ENCODE measurements at regions not wholly inside any gene's neighbourhood (a gene's known extent, or its start where the extent isn't known, plus 50 kb on each side); places are given as distances from the start of the nearest gene placed in this dataset.

DNA sequence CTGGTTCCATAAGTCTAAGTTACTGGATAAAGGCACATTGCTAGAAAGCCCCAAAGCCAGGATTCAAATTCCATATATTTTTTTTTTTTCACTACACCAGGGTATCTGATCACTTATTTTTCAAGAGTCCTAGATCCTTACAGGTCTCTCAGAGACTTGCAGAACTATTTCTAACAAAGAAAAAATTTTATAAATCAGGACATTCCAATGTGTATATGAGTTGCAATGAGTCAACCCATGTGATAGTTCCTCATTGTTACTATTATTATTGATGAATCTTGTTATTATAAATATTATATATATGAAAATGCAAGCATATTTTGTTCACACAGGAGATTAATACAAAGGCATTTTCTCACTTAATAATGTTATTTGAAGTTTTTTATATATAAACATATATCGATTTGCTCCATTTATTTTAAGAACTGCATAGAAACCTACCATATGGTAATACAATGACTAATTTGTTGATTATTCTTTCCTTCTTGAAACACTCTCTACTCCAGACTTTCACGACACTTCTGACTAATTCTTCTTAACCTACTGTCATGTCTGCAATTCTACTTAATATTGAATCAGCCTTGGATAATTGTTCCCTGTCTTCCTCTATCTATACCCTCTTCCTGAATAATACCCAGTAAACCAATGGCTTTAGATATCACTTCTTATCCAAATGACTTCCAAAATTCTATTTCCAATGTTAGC, 968.4 kb upstream of the NRXN1 start:
- Mint-ChIP-seq H3K27me3 (ENCODE audit: insufficient read depth) (no peaks in the 10 kb centered on the region), H3K27ac (no peak overlapping the region), H3K36me3 (ENCODE audit: low read depth) (no peaks in the 10 kb centered on the region), H3K4me1 (peaks cover 1% of the 10 kb centered on the region), H3K9me3 (no peaks in the 10 kb centered on the region), H3K4me3 (no peak overlapping the region)
- DNase-seq: no peak
- 87 to 100% methylated on average over 1 of the region's 2 CpGs for WGBS, 2 experiments (ENCODE audit: insufficient coverage in 1 of 2, insufficient read length in 1 of 2)
- H3K27me3 ChIP-seq (ENCODE audit: control insufficient read depth, insufficient read depth, low read length, poor library complexity, severe bottlenecking): no peaks in the 10 kb centered on the region
- no peaks in the 10 kb centered on the region for H3K36me3 ChIP-seq (ENCODE audit: control insufficient read depth, insufficient read depth, low read length)
- H3K27ac ChIP-seq (ENCODE audit: low read depth, low read length): no peak overlapping the region
- TF ChIP-seq, protein P1, sequence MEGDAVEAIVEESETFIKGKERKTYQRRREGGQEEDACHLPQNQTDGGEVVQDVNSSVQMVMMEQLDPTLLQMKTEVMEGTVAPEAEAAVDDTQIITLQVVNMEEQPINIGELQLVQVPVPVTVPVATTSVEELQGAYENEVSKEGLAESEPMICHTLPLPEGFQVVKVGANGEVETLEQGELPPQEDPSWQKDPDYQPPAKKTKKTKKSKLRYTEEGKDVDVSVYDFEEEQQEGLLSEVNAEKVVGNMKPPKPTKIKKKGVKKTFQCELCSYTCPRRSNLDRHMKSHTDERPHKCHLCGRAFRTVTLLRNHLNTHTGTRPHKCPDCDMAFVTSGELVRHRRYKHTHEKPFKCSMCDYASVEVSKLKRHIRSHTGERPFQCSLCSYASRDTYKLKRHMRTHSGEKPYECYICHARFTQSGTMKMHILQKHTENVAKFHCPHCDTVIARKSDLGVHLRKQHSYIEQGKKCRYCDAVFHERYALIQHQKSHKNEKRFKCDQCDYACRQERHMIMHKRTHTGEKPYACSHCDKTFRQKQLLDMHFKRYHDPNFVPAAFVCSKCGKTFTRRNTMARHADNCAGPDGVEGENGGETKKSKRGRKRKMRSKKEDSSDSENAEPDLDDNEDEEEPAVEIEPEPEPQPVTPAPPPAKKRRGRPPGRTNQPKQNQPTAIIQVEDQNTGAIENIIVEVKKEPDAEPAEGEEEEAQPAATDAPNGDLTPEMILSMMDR (conservative IDR thresholded peaks at IDR 0.05): no peak
- H3K9me3 ChIP-seq (ENCODE audit: control insufficient read depth, low read length): no peaks in the 10 kb centered on the region
- H3K4me1 ChIP-seq (ENCODE audit: control insufficient read depth, insufficient read depth, low read length): no peaks in the 10 kb centered on the region
- H3K4me3 ChIP-seq (ENCODE audit: low read length): no peak overlapping the region
- no peak overlapping the region for H3K9ac ChIP-seq (ENCODE audit: extremely low read depth, low read length, poor library complexity, severe bottlenecking)

DNA sequence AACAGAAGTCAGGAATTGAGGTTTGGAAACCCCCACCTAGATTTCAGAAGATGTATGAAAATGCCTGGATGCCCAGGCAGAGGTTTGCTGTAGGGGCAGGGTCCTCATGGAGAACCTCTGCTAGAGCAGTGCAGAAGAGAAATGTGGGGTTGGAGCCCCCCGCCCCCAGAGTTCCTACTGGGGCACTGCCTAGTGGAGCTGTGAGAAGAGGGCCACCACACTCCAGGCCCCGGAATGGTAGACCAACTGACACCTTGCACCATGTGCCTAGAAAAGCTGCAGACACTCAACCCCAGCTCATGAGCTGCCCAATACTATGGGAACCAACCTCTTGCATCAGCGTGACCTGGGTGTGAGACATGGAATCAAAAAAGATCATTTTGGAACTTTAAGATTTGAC, 967.0 kb upstream of the NRXN1 start:
- no peaks in the 10 kb centered on the region for H3K36me3 ChIP-seq (ENCODE audit: control insufficient read depth, insufficient read depth, low read length)
- no peaks in the 10 kb centered on the region for H3K4me1 ChIP-seq (ENCODE audit: control insufficient read depth, insufficient read depth, low read length)
- WGBS, 2 experiments (ENCODE audit: insufficient coverage in 1 of 2, insufficient read length in 1 of 2): 92 to 100% methylated on average over 1 to 3 of the region's 3 CpGs
- TF ChIP-seq, protein P1 (conservative IDR thresholded peaks at IDR 0.05): no peak
- DNase-seq: no peak
- no peaks in the 10 kb centered on the region for H3K9me3 ChIP-seq (ENCODE audit: control insufficient read depth, low read length)
- no peak overlapping the region for H3K27ac ChIP-seq (ENCODE audit: low read depth, low read length)
- no peak overlapping the region for H3K4me3 ChIP-seq (ENCODE audit: low read length)
- H3K9ac ChIP-seq (ENCODE audit: extremely low read depth, low read length, poor library complexity, severe bottlenecking): no peak overlapping the region
- H3K27ac Mint-ChIP-seq: no peak overlapping the region
- no peaks in the 10 kb centered on the region for H3K27me3 ChIP-seq (ENCODE audit: control insufficient read depth, insufficient read depth, low read length, poor library complexity, severe bottlenecking)
- no peak overlapping the region for H3K4me3 Mint-ChIP-seq
- H3K4me1 Mint-ChIP-seq: no peaks in the 10 kb centered on the region
- no peaks in the 10 kb centered on the region for H3K27me3 Mint-ChIP-seq (ENCODE audit: insufficient read depth)
- no peaks in the 10 kb centered on the region for H3K36me3 Mint-ChIP-seq (ENCODE audit: low read depth)
- no peaks in the 10 kb centered on the region for H3K9me3 Mint-ChIP-seq

DNA sequence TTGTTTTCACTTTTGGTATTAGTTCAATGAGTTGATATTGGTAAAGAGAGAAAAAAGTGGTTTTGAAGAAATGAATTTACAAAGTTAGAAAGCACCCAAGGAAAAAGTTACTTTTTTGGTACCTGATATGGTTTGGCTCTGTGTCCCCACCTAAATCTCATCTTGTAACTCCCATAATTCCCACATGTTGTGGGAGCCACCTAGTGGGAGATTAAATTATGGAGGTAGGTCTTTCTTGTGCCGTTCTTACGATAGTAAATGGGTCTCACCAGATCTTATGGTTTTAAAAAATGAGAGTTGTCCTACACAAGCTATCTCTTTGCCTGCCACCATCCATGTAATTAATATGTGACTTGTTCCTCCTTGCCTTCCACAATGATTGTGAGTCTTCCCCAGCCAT, 965.6 kb upstream of the NRXN1 start:
- Histone ChIP-seq H3K27ac (ENCODE audit: low read depth, low read length) (no peak overlapping the region), H3K27me3 (ENCODE audit: control insufficient read depth, insufficient read depth, low read length, poor library complexity, severe bottlenecking) (no peaks in the 10 kb centered on the region), H3K36me3 (ENCODE audit: control insufficient read depth, insufficient read depth, low read length) (no peaks in the 10 kb centered on the region), H3K9me3 (ENCODE audit: control insufficient read depth, low read length) (no peaks in the 10 kb centered on the region), H3K4me1 (ENCODE audit: control insufficient read depth, insufficient read depth, low read length) (no peaks in the 10 kb centered on the region), H3K4me3 (ENCODE audit: low read length) (no peak overlapping the region), H3K9ac (ENCODE audit: extremely low read depth, low read length, poor library complexity, severe bottlenecking) (no peak overlapping the region)
- Mint-ChIP-seq H3K4me1 (peaks cover under 1% of the 10 kb centered on the region), H3K9me3 (no peaks in the 10 kb centered on the region), H3K27me3 (ENCODE audit: insufficient read depth) (no peaks in the 10 kb centered on the region), H3K27ac (no peak overlapping the region), H3K36me3 (ENCODE audit: low read depth) (no peaks in the 10 kb centered on the region), H3K4me3 (no peak overlapping the region)
- 96% methylated on average over 2 of the region's 2 CpGs; no CpG with 5 or more reads in 1 of the 2 experiments for WGBS, 2 experiments (ENCODE audit: insufficient coverage in 1 of 2, insufficient read length in 1 of 2)
- no peak for DNase-seq
- TF ChIP-seq, protein P1 (conservative IDR thresholded peaks at IDR 0.05): peak; percentile 26
